GM12878 (cell line): ENCODE measurements at regions not wholly inside any gene's neighbourhood (a gene's known extent, or its start where the extent isn't known, plus 50 kb on each side); places are given as distances from the start of the nearest gene placed in this dataset.

Experiments used
- ATAC-seq: fragments of 200-7000 bp; cut with Tn5 transposase; 3 replicates; pipeline ENCODE4 v1.9.1; 2020; ENCODE audit warnings: mild to moderate bottlenecking, moderate library complexity
- BruUV-seq: library from RNA; stranded (reverse); fragments of 400-500 nt; replicated peaks from 2 replicates; lab custom pipeline; 2021; lab: Mats Ljungman, UMichigan
- CTCF ChIA-PET: fragments of 300-600 bp; sonication (Branson Sonifier 250); formaldehyde crosslinking; extraction: SDS; loops from one replicate; lab custom pipeline; 2021; ENCODE audit warnings: inconsistent platforms; lab: Yijun Ruan, JAX
- POLR2A ChIA-PET: fragments of 350-600 bp; formaldehyde crosslinking; extraction: SDS; loops from one replicate; lab custom pipeline; 2021; ENCODE audit warnings: inconsistent platforms; lab: Charles Lee
- RAD21 ChIA-PET: fragments of 300-600 bp; sonication (Branson Sonifier 250); formaldehyde crosslinking; loops from one replicate; lab custom pipeline; 2023; ENCODE audit warnings: antibody characterized with exemption; ENCODE audit not compliant: unreplicated experiment; lab: Charles Lee
- SMC1A ChIA-PET: fragments of 300-600 bp; sonication (Branson Sonifier 250); formaldehyde crosslinking; loops from one replicate; lab custom pipeline; 2023; ENCODE audit not compliant: unreplicated experiment, uncharacterized antibody; lab: Charles Lee
- DNase-seq: peaks from one replicate; pipeline ENCODE4 v3.0.0-alpha.2; 2011; ENCODE audit warnings: low read depth, low spot score
- FAIRE-seq: peaks from 3 replicates; lab custom pipeline; 2011; peaks lifted over from hg19 to GRCh38; lab: Jason Lieb, UNC
- H2AFZ ChIP-seq: 2 replicates; pipeline ENCODE4 v1.6.0; 2011; ENCODE audit warnings: low read depth, low read length, control low read depth; ENCODE audit not compliant: control insufficient read depth
- H3K27ac ChIP-seq: 2 replicates; pipeline ENCODE4 v1.5.1; 2011; ENCODE audit warnings: control low read depth; ENCODE audit not compliant: control insufficient read depth, insufficient read depth
- H3K27me3 ChIP-seq, 2 experiments: replicated peaks in 1 of 2; 2 replicates each; pipeline versions ENCODE4 v1.6.0 to v1.6.1; 2011; ENCODE audit warnings: low read length in 1 of 2; ENCODE audit not compliant: control insufficient read depth in 2 of 2, insufficient read depth in 2 of 2
- H3K36me3 ChIP-seq, 2 experiments: 2 replicates each; pipeline ENCODE4 v1.5.1; 2011; ENCODE audit warnings: low read length in 1 of 2; ENCODE audit not compliant: control insufficient read depth in 2 of 2, insufficient read depth in 2 of 2
- H3K4me1 ChIP-seq: 2 replicates; pipeline ENCODE4 v1.6.1; 2011; ENCODE audit warnings: mild to moderate bottlenecking, low read length, moderate library complexity, mixed read lengths; ENCODE audit not compliant: control insufficient read depth, insufficient read depth
- H3K4me2 ChIP-seq: 2 replicates; pipeline ENCODE4 v1.6.0; 2011; ENCODE audit warnings: control low read depth; ENCODE audit not compliant: control insufficient read depth, insufficient read depth
- H3K4me3 ChIP-seq: fragments of 200-600 bp; sonication (generic); 2 replicates; pipeline ENCODE4 v1.5.1; 2016
- H3K79me2 ChIP-seq: 2 replicates; pipeline ENCODE4 v1.6.0; 2011; ENCODE audit warnings: low read length; ENCODE audit not compliant: control insufficient read depth, insufficient read depth
- H3K9ac ChIP-seq: 2 replicates; pipeline ENCODE4 v1.8.0; 2011; ENCODE audit warnings: low read length, control low read depth, mixed read lengths; ENCODE audit not compliant: control insufficient read depth, insufficient read depth
- H3K9me3 ChIP-seq: replicated peaks from 3 replicates; pipeline ENCODE4 v1.5.1; 2011; ENCODE audit warnings: mild to moderate bottlenecking, low read length; ENCODE audit not compliant: control insufficient read depth, insufficient read depth
- H4K20me1 ChIP-seq: 2 replicates; pipeline ENCODE4 v1.6.0; 2011; ENCODE audit not compliant: control insufficient read depth, insufficient read depth
- CHD2 ChIP-seq: IDR thresholded peaks from 2 replicates; pipeline ENCODE4 v1.6.1; 2011; ENCODE audit warnings: low read depth, low read length, improper control_type of control experiment, borderline replicate concordance
- GATAD2B ChIP-seq: fragments of 450-650 bp; conservative IDR thresholded peaks from 2 replicates; pipeline ENCODE4 v1.6.1; 2017; ENCODE audit warnings: low read depth, mild to moderate bottlenecking, moderate library complexity
- JUNB ChIP-seq: IDR thresholded peaks from 2 replicates; pipeline ENCODE4 v1.6.1; 2016; ENCODE audit warnings: antibody characterized with exemption, mild to moderate bottlenecking
- KLF5 ChIP-seq: fragments of 450-650 bp; IDR thresholded peaks from 2 replicates; pipeline ENCODE4 v1.6.1; 2014; ENCODE audit warnings: mild to moderate bottlenecking; ENCODE audit not compliant: partially characterized antibody
- PML ChIP-seq: IDR thresholded peaks from 2 replicates; pipeline ENCODE4 v1.6.1; 2012; ENCODE audit warnings: low read length, inconsistent platforms
- SUZ12 ChIP-seq: fragments of 200-600 bp; sonication (generic); IDR thresholded peaks from one replicate; pipeline ENCODE4 v1.6.1; 2018; ENCODE audit warnings: antibody characterized with exemption, mild to moderate bottlenecking; ENCODE audit not compliant: unreplicated experiment
- WGBS: methylation state at CpG from one replicate; pipeline ENCODE4 v1.1.6; 2016; ENCODE audit warnings: low lambda C conversion rate; ENCODE audit not compliant: insufficient replicate concordance, insufficient coverage; ENCODE audit errors: missing lambda C conversion rate; 5-methylcytosine and 5-hydroxymethylcytosine counted together
- in situ Hi-C: fragments of 300-500 bp; cut with MboI; formaldehyde crosslinking; loops from 9 replicates; pipeline ENCODE4 v1.14.3; 2018; ENCODE audit warnings: mixed read lengths
- intact Hi-C: fragments of 100-400 bp; cut with micrococcal nuclease; formaldehyde crosslinking; loops from one replicate; pipeline ENCODE4 v1.14.2; 2022; ENCODE audit not compliant: unreplicated experiment
- TF ChIP-seq, protein P1 (sequence below): fragments of 450-650 bp; IDR thresholded peaks from 2 replicates; pipeline ENCODE4 v1.6.1; 2017; ENCODE audit warnings: mild to moderate bottlenecking, moderate library complexity
- TF ChIP-seq, protein P2 (sequence below): fragments of 450-650 bp; IDR thresholded peaks from 2 replicates; pipeline ENCODE4 v1.6.1; 2017; ENCODE audit warnings: mild to moderate bottlenecking
- TF ChIP-seq, protein P3 (sequence below): fragments of 450-650 bp; IDR thresholded peaks from 2 replicates; pipeline ENCODE4 v1.6.1; 2018; ENCODE audit warnings: mild to moderate bottlenecking, low read depth, moderate library complexity; ENCODE audit not compliant: partially characterized antibody
- TF ChIP-seq, protein P4 (sequence below): fragments of 450-650 bp; IDR thresholded peaks from 2 replicates; pipeline ENCODE4 v1.6.1; 2017; ENCODE audit warnings: borderline replicate concordance
- TF ChIP-seq, protein P5 (sequence below): fragments of 450-650 bp; formaldehyde crosslinking; IDR thresholded peaks from 2 replicates; pipeline ENCODE4 v1.5.0; 2022; ENCODE audit warnings: mild to moderate bottlenecking, missing genetic modification characterization

DNA sequence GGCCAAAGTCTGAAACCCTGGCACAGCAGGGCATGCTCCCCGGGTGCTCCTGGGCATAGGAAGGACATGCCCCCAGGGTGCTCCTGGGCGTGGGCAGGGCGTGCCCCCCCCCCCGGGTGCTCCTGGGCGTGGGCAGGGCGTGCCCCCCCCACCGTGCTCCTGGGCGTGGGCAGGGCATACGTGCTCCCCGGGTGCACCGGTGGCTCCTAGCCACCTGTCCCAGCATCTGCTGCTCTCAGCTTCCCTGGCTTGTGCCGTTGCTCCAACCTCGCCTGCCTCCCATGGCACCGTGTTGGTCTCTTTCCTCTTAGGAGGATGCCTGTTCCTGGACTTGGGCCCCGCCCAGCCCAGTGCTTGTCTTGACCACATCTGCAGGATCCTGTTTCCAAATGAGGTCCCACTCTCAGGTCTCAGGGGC, 95.6 kb upstream of the CTDP1 start:
- FAIRE-seq (no peak), DNase-seq (no peak), ATAC-seq (no peak)
- Histone ChIP-seq H3K27ac (no peak overlapping the region), H3K4me2 (no peak overlapping the region), H3K79me2 (no peaks in the 10 kb centered on the region), H3K9me3 (no peaks in the 10 kb centered on the region; the same call in 2 of the 3 replicates), H3K4me3 (no peak overlapping the region), H3K9ac (no peak overlapping the region), H3K36me3 (no peaks in the 10 kb centered on the region), H3K4me1 (no peaks in the 10 kb centered on the region), H3K27me3 (no peaks in the 10 kb centered on the region), H4K20me1 (no peaks in the 10 kb centered on the region), H2AFZ (no peak overlapping the region)
- TF ChIP-seq CHD2 (no peak), PML (no peak), JUNB (no peak), GATAD2B (no peak), SUZ12 (no peak), KLF5 (no peak)
- TF ChIP-seq, protein P1, sequence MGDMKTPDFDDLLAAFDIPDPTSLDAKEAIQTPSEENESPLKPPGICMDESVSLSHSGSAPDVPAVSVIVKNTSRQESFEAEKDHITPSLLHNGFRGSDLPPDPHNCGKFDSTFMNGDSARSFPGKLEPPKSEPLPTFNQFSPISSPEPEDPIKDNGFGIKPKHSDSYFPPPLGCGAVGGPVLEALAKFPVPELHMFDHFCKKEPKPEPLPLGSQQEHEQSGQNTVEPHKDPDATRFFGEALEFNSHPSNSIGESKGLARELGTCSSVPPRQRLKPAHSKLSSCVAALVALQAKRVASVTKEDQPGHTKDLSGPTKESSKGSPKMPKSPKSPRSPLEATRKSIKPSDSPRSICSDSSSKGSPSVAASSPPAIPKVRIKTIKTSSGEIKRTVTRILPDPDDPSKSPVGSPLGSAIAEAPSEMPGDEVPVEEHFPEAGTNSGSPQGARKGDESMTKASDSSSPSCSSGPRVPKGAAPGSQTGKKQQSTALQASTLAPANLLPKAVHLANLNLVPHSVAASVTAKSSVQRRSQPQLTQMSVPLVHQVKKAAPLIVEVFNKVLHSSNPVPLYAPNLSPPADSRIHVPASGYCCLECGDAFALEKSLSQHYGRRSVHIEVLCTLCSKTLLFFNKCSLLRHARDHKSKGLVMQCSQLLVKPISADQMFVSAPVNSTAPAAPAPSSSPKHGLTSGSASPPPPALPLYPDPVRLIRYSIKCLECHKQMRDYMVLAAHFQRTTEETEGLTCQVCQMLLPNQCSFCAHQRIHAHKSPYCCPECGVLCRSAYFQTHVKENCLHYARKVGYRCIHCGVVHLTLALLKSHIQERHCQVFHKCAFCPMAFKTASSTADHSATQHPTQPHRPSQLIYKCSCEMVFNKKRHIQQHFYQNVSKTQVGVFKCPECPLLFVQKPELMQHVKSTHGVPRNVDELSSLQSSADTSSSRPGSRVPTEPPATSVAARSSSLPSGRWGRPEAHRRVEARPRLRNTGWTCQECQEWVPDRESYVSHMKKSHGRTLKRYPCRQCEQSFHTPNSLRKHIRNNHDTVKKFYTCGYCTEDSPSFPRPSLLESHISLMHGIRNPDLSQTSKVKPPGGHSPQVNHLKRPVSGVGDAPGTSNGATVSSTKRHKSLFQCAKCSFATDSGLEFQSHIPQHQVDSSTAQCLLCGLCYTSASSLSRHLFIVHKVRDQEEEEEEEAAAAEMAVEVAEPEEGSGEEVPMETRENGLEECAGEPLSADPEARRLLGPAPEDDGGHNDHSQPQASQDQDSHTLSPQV = no peak
- TF ChIP-seq, protein P2, sequence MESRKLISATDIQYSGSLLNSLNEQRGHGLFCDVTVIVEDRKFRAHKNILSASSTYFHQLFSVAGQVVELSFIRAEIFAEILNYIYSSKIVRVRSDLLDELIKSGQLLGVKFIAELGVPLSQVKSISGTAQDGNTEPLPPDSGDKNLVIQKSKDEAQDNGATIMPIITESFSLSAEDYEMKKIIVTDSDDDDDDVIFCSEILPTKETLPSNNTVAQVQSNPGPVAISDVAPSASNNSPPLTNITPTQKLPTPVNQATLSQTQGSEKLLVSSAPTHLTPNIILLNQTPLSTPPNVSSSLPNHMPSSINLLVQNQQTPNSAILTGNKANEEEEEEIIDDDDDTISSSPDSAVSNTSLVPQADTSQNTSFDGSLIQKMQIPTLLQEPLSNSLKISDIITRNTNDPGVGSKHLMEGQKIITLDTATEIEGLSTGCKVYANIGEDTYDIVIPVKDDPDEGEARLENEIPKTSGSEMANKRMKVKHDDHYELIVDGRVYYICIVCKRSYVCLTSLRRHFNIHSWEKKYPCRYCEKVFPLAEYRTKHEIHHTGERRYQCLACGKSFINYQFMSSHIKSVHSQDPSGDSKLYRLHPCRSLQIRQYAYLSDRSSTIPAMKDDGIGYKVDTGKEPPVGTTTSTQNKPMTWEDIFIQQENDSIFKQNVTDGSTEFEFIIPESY = no peak
- TF ChIP-seq, protein P3, sequence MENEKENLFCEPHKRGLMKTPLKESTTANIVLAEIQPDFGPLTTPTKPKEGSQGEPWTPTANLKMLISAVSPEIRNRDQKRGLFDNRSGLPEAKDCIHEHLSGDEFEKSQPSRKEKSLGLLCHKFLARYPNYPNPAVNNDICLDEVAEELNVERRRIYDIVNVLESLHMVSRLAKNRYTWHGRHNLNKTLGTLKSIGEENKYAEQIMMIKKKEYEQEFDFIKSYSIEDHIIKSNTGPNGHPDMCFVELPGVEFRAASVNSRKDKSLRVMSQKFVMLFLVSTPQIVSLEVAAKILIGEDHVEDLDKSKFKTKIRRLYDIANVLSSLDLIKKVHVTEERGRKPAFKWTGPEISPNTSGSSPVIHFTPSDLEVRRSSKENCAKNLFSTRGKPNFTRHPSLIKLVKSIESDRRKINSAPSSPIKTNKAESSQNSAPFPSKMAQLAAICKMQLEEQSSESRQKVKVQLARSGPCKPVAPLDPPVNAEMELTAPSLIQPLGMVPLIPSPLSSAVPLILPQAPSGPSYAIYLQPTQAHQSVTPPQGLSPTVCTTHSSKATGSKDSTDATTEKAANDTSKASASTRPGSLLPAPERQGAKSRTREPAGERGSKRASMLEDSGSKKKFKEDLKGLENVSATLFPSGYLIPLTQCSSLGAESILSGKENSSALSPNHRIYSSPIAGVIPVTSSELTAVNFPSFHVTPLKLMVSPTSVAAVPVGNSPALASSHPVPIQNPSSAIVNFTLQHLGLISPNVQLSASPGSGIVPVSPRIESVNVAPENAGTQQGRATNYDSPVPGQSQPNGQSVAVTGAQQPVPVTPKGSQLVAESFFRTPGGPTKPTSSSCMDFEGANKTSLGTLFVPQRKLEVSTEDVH = no peak
- TF ChIP-seq, protein P4, sequence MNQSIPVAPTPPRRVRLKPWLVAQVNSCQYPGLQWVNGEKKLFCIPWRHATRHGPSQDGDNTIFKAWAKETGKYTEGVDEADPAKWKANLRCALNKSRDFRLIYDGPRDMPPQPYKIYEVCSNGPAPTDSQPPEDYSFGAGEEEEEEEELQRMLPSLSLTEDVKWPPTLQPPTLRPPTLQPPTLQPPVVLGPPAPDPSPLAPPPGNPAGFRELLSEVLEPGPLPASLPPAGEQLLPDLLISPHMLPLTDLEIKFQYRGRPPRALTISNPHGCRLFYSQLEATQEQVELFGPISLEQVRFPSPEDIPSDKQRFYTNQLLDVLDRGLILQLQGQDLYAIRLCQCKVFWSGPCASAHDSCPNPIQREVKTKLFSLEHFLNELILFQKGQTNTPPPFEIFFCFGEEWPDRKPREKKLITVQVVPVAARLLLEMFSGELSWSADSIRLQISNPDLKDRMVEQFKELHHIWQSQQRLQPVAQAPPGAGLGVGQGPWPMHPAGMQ = no peak
- TF ChIP-seq, protein P5, sequence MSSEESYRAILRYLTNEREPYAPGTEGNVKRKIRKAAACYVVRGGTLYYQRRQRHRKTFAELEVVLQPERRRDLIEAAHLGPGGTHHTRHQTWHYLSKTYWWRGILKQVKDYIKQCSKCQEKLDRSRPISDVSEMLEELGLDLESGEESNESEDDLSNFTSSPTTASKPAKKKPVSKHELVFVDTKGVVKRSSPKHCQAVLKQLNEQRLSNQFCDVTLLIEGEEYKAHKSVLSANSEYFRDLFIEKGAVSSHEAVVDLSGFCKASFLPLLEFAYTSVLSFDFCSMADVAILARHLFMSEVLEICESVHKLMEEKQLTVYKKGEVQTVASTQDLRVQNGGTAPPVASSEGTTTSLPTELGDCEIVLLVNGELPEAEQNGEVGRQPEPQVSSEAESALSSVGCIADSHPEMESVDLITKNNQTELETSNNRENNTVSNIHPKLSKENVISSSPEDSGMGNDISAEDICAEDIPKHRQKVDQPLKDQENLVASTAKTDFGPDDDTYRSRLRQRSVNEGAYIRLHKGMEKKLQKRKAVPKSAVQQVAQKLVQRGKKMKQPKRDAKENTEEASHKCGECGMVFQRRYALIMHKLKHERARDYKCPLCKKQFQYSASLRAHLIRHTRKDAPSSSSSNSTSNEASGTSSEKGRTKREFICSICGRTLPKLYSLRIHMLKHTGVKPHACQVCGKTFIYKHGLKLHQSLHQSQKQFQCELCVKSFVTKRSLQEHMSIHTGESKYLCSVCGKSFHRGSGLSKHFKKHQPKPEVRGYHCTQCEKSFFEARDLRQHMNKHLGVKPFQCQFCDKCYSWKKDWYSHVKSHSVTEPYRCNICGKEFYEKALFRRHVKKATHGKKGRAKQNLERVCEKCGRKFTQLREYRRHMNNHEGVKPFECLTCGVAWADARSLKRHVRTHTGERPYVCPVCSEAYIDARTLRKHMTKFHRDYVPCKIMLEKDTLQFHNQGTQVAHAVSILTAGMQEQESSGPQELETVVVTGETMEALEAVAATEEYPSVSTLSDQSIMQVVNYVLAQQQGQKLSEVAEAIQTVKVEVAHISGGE (CRISPR knock-in tag) = no peak
- SMC1A ChIA-PET = no interaction called here
- WGBS = 48% methylated on average over 11 of the region's 15 CpGs
- in situ Hi-C loops = no loop called here
- intact Hi-C loops = no loop called here
- CTCF ChIA-PET = no interaction called here
- RAD21 ChIA-PET = no interaction called here
- POLR2A ChIA-PET = no interaction called here
- no TSS peak for BruUV-seq
